ENCODE measurements at regions not wholly inside any gene's neighbourhood (a gene's known extent, or its start where the extent isn't known, plus 50 kb on each side); places are given as distances from the start of the nearest gene placed in this dataset.

- in situ Hi-C loops (cut with MboI; ENCODE audit: low pct_unique_long_range_greater_than_20kb, low sequenced_read_pairs, unreplicated experiment) = no loop called here
- peak; percentile 63 for DNase-seq (ENCODE audit: low spot score)
- TF ChIP-seq CTCF (IDR thresholded peaks at IDR 0.05; ENCODE audit: extremely low read depth, insufficient read depth, missing control alignments) = no peak
Observed at GRCh38 chr13:24625870-24626849, 54.0 kb upstream of the ATP12A start.

- no peak for DNase-seq (ENCODE audit: low spot score)
- in situ Hi-C loops (cut with MboI; ENCODE audit: low pct_unique_long_range_greater_than_20kb, low sequenced_read_pairs, unreplicated experiment) = no loop called here
- TF ChIP-seq CTCF (IDR thresholded peaks at IDR 0.05; ENCODE audit: extremely low read depth, insufficient read depth, missing control alignments) = peak; percentile 38
Observed at GRCh38 chr13:24627090-24627714, 53.0 kb upstream of the ATP12A start.

GRCh38 chr13:24627946-24628345 lies 52.3 kb upstream of the ATP12A start:
- no peak for DNase-seq (ENCODE audit: low spot score)
- in situ Hi-C loops (cut with MboI; ENCODE audit: low pct_unique_long_range_greater_than_20kb, low sequenced_read_pairs, unreplicated experiment) = no loop called here
- no peak for TF ChIP-seq CTCF (IDR thresholded peaks at IDR 0.05; ENCODE audit: extremely low read depth, insufficient read depth, missing control alignments)

- DNase-seq (ENCODE audit: low spot score) = no peak
- no peak for TF ChIP-seq CTCF (IDR thresholded peaks at IDR 0.05; ENCODE audit: extremely low read depth, insufficient read depth, missing control alignments)
- in situ Hi-C loops (cut with MboI; ENCODE audit: low pct_unique_long_range_greater_than_20kb, low sequenced_read_pairs, unreplicated experiment) = no loop called here
Observed at GRCh38 chr13:24629320-24629719, 50.9 kb upstream of the ATP12A start.

GRCh38 chr13:24630121-24630520 lies 50.1 kb upstream of the ATP12A start:
- DNase-seq (ENCODE audit: low spot score) = no peak
- in situ Hi-C loops (cut with MboI; ENCODE audit: low pct_unique_long_range_greater_than_20kb, low sequenced_read_pairs, unreplicated experiment) = no loop called here
- TF ChIP-seq CTCF (IDR thresholded peaks at IDR 0.05; ENCODE audit: extremely low read depth, insufficient read depth, missing control alignments) = no peak

Data from GM13977 (cell line).